ENCODE measurements at regions not wholly inside any gene's neighbourhood (a gene's known extent, or its start where the extent isn't known, plus 50 kb on each side); places are given as distances from the start of the nearest gene placed in this dataset.

DNA sequence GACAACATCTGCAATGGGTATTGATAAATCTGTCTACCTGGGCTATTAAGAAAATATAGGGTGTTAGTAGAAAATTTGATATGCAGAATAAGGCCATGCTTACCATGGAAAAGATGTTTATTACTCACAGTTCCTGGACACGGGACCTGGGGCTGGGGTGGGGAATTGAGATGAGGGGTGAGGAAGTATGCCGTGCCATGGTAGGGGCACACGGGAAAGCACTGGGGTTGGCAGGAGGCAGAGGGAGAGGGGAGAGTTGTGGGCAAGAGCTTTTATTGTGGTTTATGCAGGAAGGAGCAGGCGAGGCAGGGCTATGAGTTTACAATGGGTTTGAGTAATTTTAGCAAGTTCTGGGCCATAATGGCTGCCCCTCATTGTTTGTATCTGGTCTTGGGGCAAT lies 493.8 kb downstream of the SIPA1L2 start:
- no peaks in the 10 kb centered on the region for H3F3A ChIP-seq (ENCODE audit: insufficient read depth, low read length, poor library complexity, severe bottlenecking)
- no peaks in the 10 kb centered on the region for H3K27me3 ChIP-seq (ENCODE audit: insufficient read depth, low read depth, low read length)
- no peaks in the 10 kb centered on the region for H3K9me3 ChIP-seq (ENCODE audit: low read length)
- no peak overlapping the region for H3K4me3 ChIP-seq (ENCODE audit: low read length)
- H3K9me2 ChIP-seq (ENCODE audit: insufficient read depth, low read length): no peaks in the 10 kb centered on the region
- H3K36me3 ChIP-seq (ENCODE audit: insufficient read depth, low read length): no peaks in the 10 kb centered on the region
- no peak overlapping the region for H2AFZ ChIP-seq (ENCODE audit: low read depth, low read length)
- no peak overlapping the region for H3K4me2 ChIP-seq (ENCODE audit: low read length)
- H3K27ac ChIP-seq (ENCODE audit: low read length): no peak overlapping the region
- H3K79me2 ChIP-seq (replicated peaks; ENCODE audit: insufficient read depth, low read length): no peaks in the 10 kb centered on the region
- H4K20me1 ChIP-seq (ENCODE audit: insufficient read depth): no peaks in the 10 kb centered on the region
- no peak for TF ChIP-seq SMC3 (conservative IDR thresholded peaks at IDR 0.05; ENCODE audit: poor library complexity)
- TF ChIP-seq MXI1 (conservative IDR thresholded peaks at IDR 0.05; ENCODE audit: poor library complexity, severe bottlenecking): no peak
- TF ChIP-seq, protein P1, sequence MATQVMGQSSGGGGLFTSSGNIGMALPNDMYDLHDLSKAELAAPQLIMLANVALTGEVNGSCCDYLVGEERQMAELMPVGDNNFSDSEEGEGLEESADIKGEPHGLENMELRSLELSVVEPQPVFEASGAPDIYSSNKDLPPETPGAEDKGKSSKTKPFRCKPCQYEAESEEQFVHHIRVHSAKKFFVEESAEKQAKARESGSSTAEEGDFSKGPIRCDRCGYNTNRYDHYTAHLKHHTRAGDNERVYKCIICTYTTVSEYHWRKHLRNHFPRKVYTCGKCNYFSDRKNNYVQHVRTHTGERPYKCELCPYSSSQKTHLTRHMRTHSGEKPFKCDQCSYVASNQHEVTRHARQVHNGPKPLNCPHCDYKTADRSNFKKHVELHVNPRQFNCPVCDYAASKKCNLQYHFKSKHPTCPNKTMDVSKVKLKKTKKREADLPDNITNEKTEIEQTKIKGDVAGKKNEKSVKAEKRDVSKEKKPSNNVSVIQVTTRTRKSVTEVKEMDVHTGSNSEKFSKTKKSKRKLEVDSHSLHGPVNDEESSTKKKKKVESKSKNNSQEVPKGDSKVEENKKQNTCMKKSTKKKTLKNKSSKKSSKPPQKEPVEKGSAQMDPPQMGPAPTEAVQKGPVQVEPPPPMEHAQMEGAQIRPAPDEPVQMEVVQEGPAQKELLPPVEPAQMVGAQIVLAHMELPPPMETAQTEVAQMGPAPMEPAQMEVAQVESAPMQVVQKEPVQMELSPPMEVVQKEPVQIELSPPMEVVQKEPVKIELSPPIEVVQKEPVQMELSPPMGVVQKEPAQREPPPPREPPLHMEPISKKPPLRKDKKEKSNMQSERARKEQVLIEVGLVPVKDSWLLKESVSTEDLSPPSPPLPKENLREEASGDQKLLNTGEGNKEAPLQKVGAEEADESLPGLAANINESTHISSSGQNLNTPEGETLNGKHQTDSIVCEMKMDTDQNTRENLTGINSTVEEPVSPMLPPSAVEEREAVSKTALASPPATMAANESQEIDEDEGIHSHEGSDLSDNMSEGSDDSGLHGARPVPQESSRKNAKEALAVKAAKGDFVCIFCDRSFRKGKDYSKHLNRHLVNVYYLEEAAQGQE (IDR thresholded peaks at IDR 0.05; ENCODE audit: borderline replicate concordance): no peak
- no peak for TF ChIP-seq TAF1 (IDR thresholded peaks at IDR 0.05; ENCODE audit: low read depth)
- no peak for TF ChIP-seq EZH2 (IDR thresholded peaks at IDR 0.05; ENCODE audit: borderline replicate concordance, insufficient read depth, low read length, poor library complexity, severe bottlenecking)
- TF ChIP-seq POLR2AphosphoS5 (IDR thresholded peaks at IDR 0.05): no peak
- H3K9ac ChIP-seq (ENCODE audit: low read length): no peak overlapping the region

DNA sequence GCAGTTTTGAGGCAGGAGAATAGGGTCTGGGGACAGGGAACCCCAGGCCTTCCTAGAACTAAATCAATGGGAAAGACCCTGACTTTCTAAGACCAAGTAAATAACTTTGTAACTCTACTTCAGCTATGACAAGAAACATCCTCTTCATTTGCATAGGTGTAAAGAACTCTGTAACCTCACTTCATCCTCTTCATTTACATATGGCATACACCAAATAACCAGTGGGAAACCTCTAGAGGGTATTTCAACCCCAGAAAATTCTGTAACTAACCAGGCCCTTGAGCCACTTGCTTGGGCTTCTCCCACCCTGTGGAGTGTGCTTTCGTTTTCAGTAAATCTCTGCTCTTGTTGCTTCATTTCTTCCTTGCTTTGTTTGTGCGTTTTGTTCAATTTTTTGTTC lies 495.6 kb downstream of the SIPA1L2 start:
- Histone ChIP-seq H3K27ac (ENCODE audit: low read length) (no peak overlapping the region), H3K79me2 (replicated peaks; ENCODE audit: insufficient read depth, low read length) (no peaks in the 10 kb centered on the region), H3K9me3 (ENCODE audit: low read length) (no peaks in the 10 kb centered on the region), H2AFZ (ENCODE audit: low read depth, low read length) (no peak overlapping the region), H3K4me2 (ENCODE audit: low read length) (no peak overlapping the region), H3K9me2 (ENCODE audit: insufficient read depth, low read length) (no peaks in the 10 kb centered on the region), H3K27me3 (ENCODE audit: insufficient read depth, low read depth, low read length) (no peaks in the 10 kb centered on the region), H4K20me1 (ENCODE audit: insufficient read depth) (no peaks in the 10 kb centered on the region), H3F3A (ENCODE audit: insufficient read depth, low read length, poor library complexity, severe bottlenecking) (no peaks in the 10 kb centered on the region), H3K36me3 (ENCODE audit: insufficient read depth, low read length) (no peaks in the 10 kb centered on the region), H3K4me3 (ENCODE audit: low read length) (no peak overlapping the region), H3K9ac (ENCODE audit: low read length) (no peak overlapping the region)
- TF ChIP-seq, protein P1 (IDR thresholded peaks at IDR 0.05; ENCODE audit: borderline replicate concordance): no peak
- no peak for TF ChIP-seq POLR2AphosphoS5 (IDR thresholded peaks at IDR 0.05)

DNA sequence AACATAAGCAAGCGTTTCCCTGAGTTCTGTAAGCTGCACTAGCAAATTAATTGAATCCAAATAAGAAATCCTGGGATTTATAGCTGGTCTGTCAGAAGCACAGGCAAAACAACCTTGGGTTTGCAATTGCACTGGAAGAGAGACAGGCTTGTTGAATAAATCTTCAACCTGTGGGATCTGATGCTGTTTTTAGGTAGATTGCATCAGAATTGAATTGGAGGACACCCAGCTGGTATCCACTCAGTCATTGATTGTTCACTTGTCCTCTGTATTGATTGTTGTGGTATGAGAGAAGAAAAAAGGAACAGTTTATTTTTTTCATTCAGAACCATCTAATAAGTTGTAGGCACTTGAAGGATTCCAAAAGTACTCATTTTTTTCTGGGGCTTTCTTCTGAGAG lies 497.4 kb downstream of the SIPA1L2 start:
- H3K4me2 ChIP-seq (ENCODE audit: low read length): no peak overlapping the region
- H3K9me3 ChIP-seq (ENCODE audit: low read length): no peaks in the 10 kb centered on the region
- H2AFZ ChIP-seq (ENCODE audit: low read depth, low read length): no peak overlapping the region
- H4K20me1 ChIP-seq (ENCODE audit: insufficient read depth): no peaks in the 10 kb centered on the region
- no peak overlapping the region for H3K4me3 ChIP-seq (ENCODE audit: low read length)
- H3K79me2 ChIP-seq (replicated peaks; ENCODE audit: insufficient read depth, low read length): no peaks in the 10 kb centered on the region
- no peaks in the 10 kb centered on the region for H3K27me3 ChIP-seq (ENCODE audit: insufficient read depth, low read depth, low read length)
- no peak overlapping the region for H3K9ac ChIP-seq (ENCODE audit: low read length)
- H3K9me2 ChIP-seq (ENCODE audit: insufficient read depth, low read length): no peaks in the 10 kb centered on the region
- H3K36me3 ChIP-seq (ENCODE audit: insufficient read depth, low read length): no peaks in the 10 kb centered on the region
- TF ChIP-seq SMC3 (conservative IDR thresholded peaks at IDR 0.05; ENCODE audit: poor library complexity): no peak
- no peak for TF ChIP-seq EP300 (conservative IDR thresholded peaks at IDR 0.05; ENCODE audit: poor library complexity, severe bottlenecking)
- TF ChIP-seq, protein P2, sequence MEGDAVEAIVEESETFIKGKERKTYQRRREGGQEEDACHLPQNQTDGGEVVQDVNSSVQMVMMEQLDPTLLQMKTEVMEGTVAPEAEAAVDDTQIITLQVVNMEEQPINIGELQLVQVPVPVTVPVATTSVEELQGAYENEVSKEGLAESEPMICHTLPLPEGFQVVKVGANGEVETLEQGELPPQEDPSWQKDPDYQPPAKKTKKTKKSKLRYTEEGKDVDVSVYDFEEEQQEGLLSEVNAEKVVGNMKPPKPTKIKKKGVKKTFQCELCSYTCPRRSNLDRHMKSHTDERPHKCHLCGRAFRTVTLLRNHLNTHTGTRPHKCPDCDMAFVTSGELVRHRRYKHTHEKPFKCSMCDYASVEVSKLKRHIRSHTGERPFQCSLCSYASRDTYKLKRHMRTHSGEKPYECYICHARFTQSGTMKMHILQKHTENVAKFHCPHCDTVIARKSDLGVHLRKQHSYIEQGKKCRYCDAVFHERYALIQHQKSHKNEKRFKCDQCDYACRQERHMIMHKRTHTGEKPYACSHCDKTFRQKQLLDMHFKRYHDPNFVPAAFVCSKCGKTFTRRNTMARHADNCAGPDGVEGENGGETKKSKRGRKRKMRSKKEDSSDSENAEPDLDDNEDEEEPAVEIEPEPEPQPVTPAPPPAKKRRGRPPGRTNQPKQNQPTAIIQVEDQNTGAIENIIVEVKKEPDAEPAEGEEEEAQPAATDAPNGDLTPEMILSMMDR (IDR thresholded peaks at IDR 0.05; ENCODE audit: poor library complexity, severe bottlenecking): no peak
- no peak for TF ChIP-seq MXI1 (conservative IDR thresholded peaks at IDR 0.05; ENCODE audit: poor library complexity, severe bottlenecking)
- TF ChIP-seq RAD21 (conservative IDR thresholded peaks at IDR 0.05): no peak
- TF ChIP-seq POLR2AphosphoS5 (IDR thresholded peaks at IDR 0.05): no peak
- no peak for TF ChIP-seq TAF1 (IDR thresholded peaks at IDR 0.05; ENCODE audit: low read depth)
- TF ChIP-seq, protein P1 (IDR thresholded peaks at IDR 0.05; ENCODE audit: borderline replicate concordance): no peak
- no peak for TF ChIP-seq EZH2 (IDR thresholded peaks at IDR 0.05; ENCODE audit: borderline replicate concordance, insufficient read depth, low read length, poor library complexity, severe bottlenecking)
- no peak overlapping the region for H3K27ac ChIP-seq (ENCODE audit: low read length)
- H3F3A ChIP-seq (ENCODE audit: insufficient read depth, low read length, poor library complexity, severe bottlenecking): no peaks in the 10 kb centered on the region
